H1 (cell line): ENCODE measurements at regions not wholly inside any gene's neighbourhood (a gene's known extent, or its start where the extent isn't known, plus 50 kb on each side); places are given as distances from the start of the nearest gene placed in this dataset.

Experiments used
- CHD7 ChIP-seq: fragments of 300-600 bp; sonication (generic); IDR thresholded peaks from 2 replicates; pipeline ENCODE4 v1.7.1; 2012; ENCODE audit warnings: low read length, moderate library complexity, mild to moderate bottlenecking, inconsistent platforms; ENCODE audit not compliant: insufficient replicate concordance
- HDAC6 ChIP-seq: IDR thresholded peaks from one replicate; pipeline ENCODE4 v1.7.1; 2012; ENCODE audit warnings: low read depth, mild to moderate bottlenecking, inconsistent platforms, low read length, moderate library complexity
- JUND ChIP-seq: IDR thresholded peaks from 2 replicates; pipeline ENCODE4 v1.6.1; 2011; ENCODE audit warnings: mild to moderate bottlenecking, improper control_type of control experiment, low read length
- RBBP5 ChIP-seq: IDR thresholded peaks from 2 replicates; pipeline ENCODE4 v1.7.1; 2012; ENCODE audit warnings: low read depth, mild to moderate bottlenecking, inconsistent platforms, low read length, moderate library complexity, borderline replicate concordance
- SP4 ChIP-seq: IDR thresholded peaks from 2 replicates; pipeline ENCODE4 v1.6.1; 2012; ENCODE audit warnings: low read length, inconsistent platforms

GRCh38 chr10:128517167-128517566 lies 390.9 kb upstream of the MKI67 start (continued):
- TF ChIP-seq CHD7 = no peak
- TF ChIP-seq JUND = no peak
- no peak for TF ChIP-seq HDAC6
- no peak for TF ChIP-seq SP4
- no peak for TF ChIP-seq RBBP5
